ENCODE measurements at regions not wholly inside any gene's neighbourhood (a gene's known extent, or its start where the extent isn't known, plus 50 kb on each side); places are given as distances from the start of the nearest gene placed in this dataset.
"Not testable (repeated sequence)": the region's sequence is repeated elsewhere in the genome, so short reads cannot be mapped to it uniquely, and the experiment has no call there.

GRCh38 chr6:51147756-51148155 lies 329.1 kb downstream of the TFAP2B start:
- DNase-seq (ENCODE audit: low read depth in 2 of 2), result no peak
- H2AFZ ChIP-seq (ENCODE audit: low read length), result no peak overlapping the region

DNA sequence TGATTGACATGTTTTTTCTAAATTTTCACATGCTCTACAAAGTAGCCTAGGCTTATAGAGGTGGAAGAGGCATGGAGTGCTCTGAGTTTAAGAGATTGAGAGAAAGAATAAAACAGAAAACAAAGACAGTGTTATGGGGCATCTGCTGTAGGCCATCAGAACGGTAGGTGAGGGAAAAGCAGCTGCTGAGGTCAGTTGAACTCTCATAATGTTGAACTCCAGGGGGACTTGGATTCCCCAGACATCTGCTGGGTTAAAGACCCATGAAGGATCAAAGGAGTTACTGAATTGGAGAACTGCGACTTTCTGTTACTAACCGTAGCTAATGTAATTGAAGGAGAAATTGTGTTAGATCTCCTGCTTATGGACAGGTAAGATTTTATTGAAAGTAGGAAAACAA lies 333.9 kb downstream of the TFAP2B start:
- H4K20me1 ChIP-seq (ENCODE audit: control insufficient read depth, extremely low read depth, insufficient read depth, low read length), result no peaks in the 10 kb centered on the region
- no peak for TF ChIP-seq CTCF (conservative IDR thresholded peaks at IDR 0.05 in 1 of 2, IDR thresholded peaks at IDR 0.05 in 1 of 2; ENCODE audit: low read depth in 1 of 2, low read length in 2 of 2)
- no peak for TF ChIP-seq EZH2 (IDR thresholded peaks at IDR 0.05; ENCODE audit: low read length, missing control alignments)
- H2AFZ ChIP-seq (ENCODE audit: low read length), result no peak overlapping the region
- no peaks in the 10 kb centered on the region for H3K4me1 ChIP-seq (ENCODE audit: control insufficient read depth, extremely low read depth, insufficient read depth, low read length)
- no peak overlapping the region for H3K4me3 ChIP-seq (replicated peaks in 1 of 4; ENCODE audit: control extremely low read depth in 1 of 4, insufficient read depth in 1 of 4, low read depth in 3 of 4, low read length in 4 of 4)
- no peaks in the 10 kb centered on the region for H3K36me3 ChIP-seq (ENCODE audit: control insufficient read depth, insufficient read depth, low read length)
- no peaks in the 10 kb centered on the region for H3K79me2 ChIP-seq (ENCODE audit: control insufficient read depth, insufficient read depth, low read length)
- no peaks in the 10 kb centered on the region for H3K9me3 ChIP-seq (ENCODE audit: control insufficient read depth, insufficient read depth, low read depth, low read length)
- no peak for DNase-seq (ENCODE audit: low read depth in 2 of 2)
- H3K27ac ChIP-seq (ENCODE audit: insufficient read depth, low read length), result no peak overlapping the region
- no peak overlapping the region for H3K4me2 ChIP-seq (ENCODE audit: extremely low read depth, insufficient read depth, low read length)
- no peaks in the 10 kb centered on the region for H3K27me3 ChIP-seq (ENCODE audit: control insufficient read depth, insufficient read depth, low read length)
- no peak overlapping the region for H3K9ac ChIP-seq (ENCODE audit: insufficient read depth, low read length)

More at GRCh38 chr6:51147756-51148155, 329.1 kb downstream of the TFAP2B start:
- Histone ChIP-seq H3K79me2 (ENCODE audit: control insufficient read depth, insufficient read depth, low read length) (no peaks in the 10 kb centered on the region), H3K4me3 (replicated peaks in 1 of 4; ENCODE audit: control extremely low read depth in 1 of 4, insufficient read depth in 1 of 4, low read depth in 3 of 4, low read length in 4 of 4) (no peak overlapping the region), H3K4me2 (ENCODE audit: extremely low read depth, insufficient read depth, low read length) (no peak overlapping the region), H3K9me3 (ENCODE audit: control insufficient read depth, insufficient read depth, low read depth, low read length) (no peaks in the 10 kb centered on the region), H3K27me3 (ENCODE audit: control insufficient read depth, insufficient read depth, low read length) (no peaks in the 10 kb centered on the region), H3K9ac (ENCODE audit: insufficient read depth, low read length) (no peak overlapping the region), H3K27ac (ENCODE audit: insufficient read depth, low read length) (no peak overlapping the region), H3K4me1 (ENCODE audit: control insufficient read depth, extremely low read depth, insufficient read depth, low read length) (no peaks in the 10 kb centered on the region), H3K36me3 (ENCODE audit: control insufficient read depth, insufficient read depth, low read length) (no peaks in the 10 kb centered on the region), H4K20me1 (ENCODE audit: control insufficient read depth, extremely low read depth, insufficient read depth, low read length) (no peaks in the 10 kb centered on the region)
- TF ChIP-seq EZH2 (IDR thresholded peaks at IDR 0.05; ENCODE audit: low read length, missing control alignments) (no peak), CTCF (conservative IDR thresholded peaks at IDR 0.05 in 1 of 2, IDR thresholded peaks at IDR 0.05 in 1 of 2; ENCODE audit: low read depth in 1 of 2, low read length in 2 of 2) (no peak)

- no peaks in the 10 kb centered on the region for H3K27me3 ChIP-seq (ENCODE audit: control insufficient read depth, insufficient read depth, low read length)
- no peak overlapping the region for H3K4me3 ChIP-seq (replicated peaks in 1 of 4; ENCODE audit: control extremely low read depth in 1 of 4, insufficient read depth in 1 of 4, low read depth in 3 of 4, low read length in 4 of 4)
- no peak overlapping the region for H3K27ac ChIP-seq (ENCODE audit: insufficient read depth, low read length)
- H3K4me2 ChIP-seq (ENCODE audit: extremely low read depth, insufficient read depth, low read length), result no peak overlapping the region
- no peaks in the 10 kb centered on the region for H3K4me1 ChIP-seq (ENCODE audit: control insufficient read depth, extremely low read depth, insufficient read depth, low read length)
- no peak overlapping the region for H3K9ac ChIP-seq (ENCODE audit: insufficient read depth, low read length)
- H2AFZ ChIP-seq (ENCODE audit: low read length), result no peak overlapping the region
- no peaks in the 10 kb centered on the region for H4K20me1 ChIP-seq (ENCODE audit: control insufficient read depth, extremely low read depth, insufficient read depth, low read length)
- no peaks in the 10 kb centered on the region for H3K36me3 ChIP-seq (ENCODE audit: control insufficient read depth, insufficient read depth, low read length)
- H3K79me2 ChIP-seq (ENCODE audit: control insufficient read depth, insufficient read depth, low read length), result no peaks in the 10 kb centered on the region
- TF ChIP-seq CTCF (conservative IDR thresholded peaks at IDR 0.05 in 1 of 2, IDR thresholded peaks at IDR 0.05 in 1 of 2; ENCODE audit: low read depth in 1 of 2, low read length in 2 of 2), result no peak
- TF ChIP-seq EZH2 (IDR thresholded peaks at IDR 0.05; ENCODE audit: low read length, missing control alignments), result no peak
- no peak for DNase-seq (ENCODE audit: low read depth in 2 of 2)
- H3K9me3 ChIP-seq (ENCODE audit: control insufficient read depth, insufficient read depth, low read depth, low read length), result no peaks in the 10 kb centered on the region
These were observed 334.4 kb downstream of the TFAP2B start for GRCh38 chr6:51153109-51153508.

- not testable (repeated sequence) for H3K79me2 ChIP-seq (ENCODE audit: control insufficient read depth, insufficient read depth, low read length); H4K20me1 ChIP-seq (ENCODE audit: control insufficient read depth, extremely low read depth, insufficient read depth, low read length); H3K27ac ChIP-seq (ENCODE audit: insufficient read depth, low read length); H2AFZ ChIP-seq (ENCODE audit: low read length); H3K9me3 ChIP-seq (ENCODE audit: control insufficient read depth, insufficient read depth, low read depth, low read length); H3K36me3 ChIP-seq (ENCODE audit: control insufficient read depth, insufficient read depth, low read length); H3K9ac ChIP-seq (ENCODE audit: insufficient read depth, low read length); H3K4me1 ChIP-seq (ENCODE audit: control insufficient read depth, extremely low read depth, insufficient read depth, low read length); H3K4me2 ChIP-seq (ENCODE audit: extremely low read depth, insufficient read depth, low read length); H3K4me3 ChIP-seq (replicated peaks in 1 of 4; ENCODE audit: control extremely low read depth in 1 of 4, insufficient read depth in 1 of 4, low read depth in 3 of 4, low read length in 4 of 4); H3K27me3 ChIP-seq (ENCODE audit: control insufficient read depth, insufficient read depth, low read length); DNase-seq (ENCODE audit: low read depth in 2 of 2)
These were observed 336.3 kb downstream of the TFAP2B start for GRCh38 chr6:51154925-51155324.

DNA sequence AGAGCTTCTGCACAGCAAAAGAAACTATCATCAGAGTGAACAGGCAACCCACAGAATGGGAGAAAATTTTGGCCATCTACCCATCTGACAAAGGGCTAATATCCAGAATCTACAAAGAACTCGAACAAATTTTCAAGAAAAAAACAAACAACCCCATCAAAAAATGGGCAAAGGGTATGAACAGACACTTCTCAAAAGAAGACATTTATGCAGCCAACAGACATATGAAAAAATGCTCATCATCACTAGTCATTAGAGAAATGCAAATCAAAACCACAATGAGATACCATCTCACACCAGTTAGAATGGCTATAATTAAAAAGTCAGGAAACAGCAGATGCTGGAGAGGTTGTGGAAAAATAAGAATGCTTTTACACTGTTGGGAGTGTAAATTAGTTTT lies 340.6 kb downstream of the TFAP2B start:
- not testable (repeated sequence) for H3K79me2 ChIP-seq (ENCODE audit: control insufficient read depth, insufficient read depth, low read length); H3K4me1 ChIP-seq (ENCODE audit: control insufficient read depth, extremely low read depth, insufficient read depth, low read length); H2AFZ ChIP-seq (ENCODE audit: low read length); H3K4me2 ChIP-seq (ENCODE audit: extremely low read depth, insufficient read depth, low read length); H4K20me1 ChIP-seq (ENCODE audit: control insufficient read depth, extremely low read depth, insufficient read depth, low read length); H3K36me3 ChIP-seq (ENCODE audit: control insufficient read depth, insufficient read depth, low read length); DNase-seq (ENCODE audit: low read depth in 2 of 2); H3K27ac ChIP-seq (ENCODE audit: insufficient read depth, low read length); H3K4me3 ChIP-seq (replicated peaks in 1 of 4; ENCODE audit: control extremely low read depth in 1 of 4, insufficient read depth in 1 of 4, low read depth in 3 of 4, low read length in 4 of 4); H3K27me3 ChIP-seq (ENCODE audit: control insufficient read depth, insufficient read depth, low read length); H3K9me3 ChIP-seq (ENCODE audit: control insufficient read depth, insufficient read depth, low read depth, low read length); H3K9ac ChIP-seq (ENCODE audit: insufficient read depth, low read length)
